Tibial nerve (tissue), 3 donors: ENCODE measurements at regions not wholly inside any gene's neighbourhood (a gene's known extent, or its start where the extent isn't known, plus 50 kb on each side); places are given as distances from the start of the nearest gene placed in this dataset.

Experiments used
- EP300 ChIP-seq, 2 donors: sonication (generic); formaldehyde crosslinking; IDR thresholded peaks; one replicate each; pipeline ENCODE4 v1.6.1; 2017; ENCODE audit warnings: antibody characterized with exemption in 2 of 2, mild to moderate bottlenecking in 1 of 2
- POLR2A ChIP-seq, 2 donors: fragments of 450-650 bp; IDR thresholded peaks; one replicate each; pipeline ENCODE4 v1.6.1; 2017; ENCODE audit warnings: antibody characterized with exemption in 2 of 2, mild to moderate bottlenecking in 2 of 2, moderate library complexity in 2 of 2

DNA sequence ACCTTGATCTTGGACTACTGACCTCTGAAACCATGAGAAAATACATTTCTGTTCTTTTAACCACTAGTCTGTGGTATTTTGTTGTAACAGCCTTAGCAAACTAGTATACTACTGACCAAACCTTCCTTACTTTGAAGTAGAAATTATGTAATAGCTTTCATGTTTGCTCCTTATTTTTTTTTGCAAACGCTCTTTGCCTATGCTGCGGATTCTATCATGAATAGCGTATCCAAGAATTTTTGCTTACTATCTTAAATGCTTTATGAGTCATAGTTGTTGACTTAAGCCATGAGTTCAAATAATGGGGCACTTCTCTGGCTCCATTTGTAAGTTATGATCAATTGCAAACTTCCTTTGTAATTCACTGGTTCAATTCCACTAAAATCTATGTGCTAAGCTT lies 154.8 kb upstream of the CYLC2 start:
- no peak for TF ChIP-seq POLR2A (IDR thresholded peaks at IDR 0.05)
- TF ChIP-seq EP300 (IDR thresholded peaks at IDR 0.05): no peak
